Muscle layer of colon (tissue), 2 donors: ENCODE measurements at regions not wholly inside any gene's neighbourhood (a gene's known extent, or its start where the extent isn't known, plus 50 kb on each side); places are given as distances from the start of the nearest gene placed in this dataset.
"Not testable (repeated sequence)": the region's sequence is repeated elsewhere in the genome, so short reads cannot be mapped to it uniquely, and the experiment has no call there.

Experiments used
- H3K27ac ChIP-seq: one replicate; pipeline ENCODE4 v1.7.0; 2013; ENCODE audit warnings: low read depth, mild to moderate bottlenecking, low read length, moderate library complexity
- H3K27me3 ChIP-seq, 2 donors: one replicate each; pipeline ENCODE4 v1.7.0; 2013; ENCODE audit warnings: low read length in 2 of 2, mild to moderate bottlenecking in 2 of 2; ENCODE audit not compliant: insufficient read depth in 2 of 2, control insufficient read depth in 1 of 2
- H3K36me3 ChIP-seq: one replicate; pipeline ENCODE4 v1.7.0; 2013; ENCODE audit warnings: mild to moderate bottlenecking, low read length; ENCODE audit not compliant: insufficient read depth
- H3K4me1 ChIP-seq: one replicate; pipeline ENCODE4 v1.7.0; 2013; ENCODE audit warnings: mild to moderate bottlenecking, low read length; ENCODE audit not compliant: insufficient read depth
- H3K4me3 ChIP-seq, 2 donors: one replicate each; pipeline ENCODE4 v1.7.0; 2013; ENCODE audit warnings: low read length in 2 of 2, low read depth in 1 of 2, mild to moderate bottlenecking in 1 of 2, moderate library complexity in 1 of 2
- H3K9ac ChIP-seq: one replicate; pipeline ENCODE4 v1.7.0; 2013; ENCODE audit warnings: low read length
- H3K9me3 ChIP-seq: one replicate; pipeline ENCODE4 v1.7.0; 2013; ENCODE audit warnings: mild to moderate bottlenecking, low read length
- donor health status: abdominal sarcoma.
- donor health status: Adenocarcinoma of cecum.

- Histone ChIP-seq H3K9ac (no peak overlapping the region), H3K27ac (no peak overlapping the region), H3K27me3 (no peaks in the 10 kb centered on the region), H3K36me3 (no peaks in the 10 kb centered on the region), H3K4me3 (no peak overlapping the region), H3K4me1 (no peaks in the 10 kb centered on the region), H3K9me3 (no peaks in the 10 kb centered on the region)
Observed at GRCh38 chr4:82123934-82124333, 249.9 kb downstream of the HNRNPD start.

- H3K27me3 ChIP-seq, H3K9ac ChIP-seq, H3K4me3 ChIP-seq, H3K4me1 ChIP-seq, H3K27ac ChIP-seq, H3K36me3 ChIP-seq, H3K9me3 ChIP-seq: not testable (repeated sequence)
Observed at GRCh38 chr4:82115183-82115582, 258.6 kb downstream of the HNRNPD start.

- H3K9me3 ChIP-seq: no peaks in the 10 kb centered on the region
- no peak overlapping the region for H3K9ac ChIP-seq
- no peaks in the 10 kb centered on the region for H3K4me1 ChIP-seq
- no peaks in the 10 kb centered on the region for H3K36me3 ChIP-seq
- H3K27me3 ChIP-seq: no peaks in the 10 kb centered on the region
- no peak overlapping the region for H3K27ac ChIP-seq
- no peak overlapping the region for H3K4me3 ChIP-seq
Observed at GRCh38 chr4:82108506-82108905, 265.3 kb downstream of the HNRNPD start.

GRCh38 chr4:82104578-82104977, 269.2 kb downstream of the HNRNPD start:
- no peak overlapping the region for H3K9ac ChIP-seq

GRCh38 chr4:82099928-82100579, 273.7 kb downstream of the HNRNPD start:
- Histone ChIP-seq H3K27me3 (no peaks in the 10 kb centered on the region), H3K4me3 (no peak overlapping the region)

More at GRCh38 chr4:82104578-82104977, 269.2 kb downstream of the HNRNPD start:
- H3K9me3 ChIP-seq: no peaks in the 10 kb centered on the region
- H3K4me1 ChIP-seq: peaks cover 6% of the 10 kb centered on the region
- H3K27me3 ChIP-seq: no peaks in the 10 kb centered on the region
- no peak overlapping the region for H3K27ac ChIP-seq
- H3K4me3 ChIP-seq: no peak overlapping the region
- no peaks in the 10 kb centered on the region for H3K36me3 ChIP-seq

GRCh38 chr4:82097504-82097903, 276.3 kb downstream of the HNRNPD start:
- no peak overlapping the region for H3K27ac ChIP-seq
- H3K9ac ChIP-seq: no peak overlapping the region
- no peaks in the 10 kb centered on the region for H3K36me3 ChIP-seq
- no peak overlapping the region for H3K4me3 ChIP-seq
- H3K27me3 ChIP-seq: no peaks in the 10 kb centered on the region
- peaks cover 8% of the 10 kb centered on the region for H3K4me1 ChIP-seq
- H3K9me3 ChIP-seq: no peaks in the 10 kb centered on the region

More at GRCh38 chr4:82099928-82100579, 273.7 kb downstream of the HNRNPD start:
- no peak overlapping the region for H3K27ac ChIP-seq
- no peaks in the 10 kb centered on the region for H3K9me3 ChIP-seq
- H3K9ac ChIP-seq: no peak overlapping the region
- no peaks in the 10 kb centered on the region for H3K36me3 ChIP-seq
- H3K4me1 ChIP-seq: peaks cover 8% of the 10 kb centered on the region

GRCh38 chr4:82090717-82091116, 283.1 kb downstream of the HNRNPD start:
- Histone ChIP-seq H3K9me3 (no peaks in the 10 kb centered on the region), H3K27ac (no peak overlapping the region)

GRCh38 chr4:82084747-82085146, 289.0 kb downstream of the HNRNPD start:
- Histone ChIP-seq H3K4me3 (no peak overlapping the region), H3K27me3 (no peaks in the 10 kb centered on the region), H3K36me3 (no peaks in the 10 kb centered on the region), H3K9me3 (no peaks in the 10 kb centered on the region), H3K4me1 (no peaks in the 10 kb centered on the region), H3K9ac (no peak overlapping the region), H3K27ac (no peak overlapping the region)

More at GRCh38 chr4:82090717-82091116, 283.1 kb downstream of the HNRNPD start:
- Histone ChIP-seq H3K27me3 (no peaks in the 10 kb centered on the region), H3K4me3 (no peak overlapping the region), H3K9ac (no peak overlapping the region), H3K4me1 (no peaks in the 10 kb centered on the region), H3K36me3 (no peaks in the 10 kb centered on the region)

- not testable (repeated sequence) for H3K36me3 ChIP-seq, H3K4me1 ChIP-seq, H3K4me3 ChIP-seq, H3K9ac ChIP-seq, H3K27me3 ChIP-seq, H3K9me3 ChIP-seq, H3K27ac ChIP-seq
Observed at GRCh38 chr4:82077471-82077995, 296.3 kb downstream of the HNRNPD start.

- H3K27me3 ChIP-seq: no peaks in the 10 kb centered on the region
- H3K27ac ChIP-seq: no peak overlapping the region
Observed at GRCh38 chr4:82076809-82077208, 297.0 kb downstream of the HNRNPD start.

GRCh38 chr4:82076359-82076758, 297.4 kb downstream of the HNRNPD start:
- H3K27ac ChIP-seq: no peak overlapping the region
- no peak overlapping the region for H3K9ac ChIP-seq
- H3K27me3 ChIP-seq: no peaks in the 10 kb centered on the region

More at GRCh38 chr4:82076809-82077208, 297.0 kb downstream of the HNRNPD start:
- Histone ChIP-seq H3K9ac (no peak overlapping the region), H3K4me3 (no peak overlapping the region), H3K4me1 (no peaks in the 10 kb centered on the region), H3K9me3 (no peaks in the 10 kb centered on the region), H3K36me3 (no peaks in the 10 kb centered on the region)

GRCh38 chr4:82071951-82072350, 301.8 kb downstream of the HNRNPD start:
- no peaks in the 10 kb centered on the region for H3K36me3 ChIP-seq
- H3K9me3 ChIP-seq: no peaks in the 10 kb centered on the region
- H3K27ac ChIP-seq: no peak overlapping the region
- no peak overlapping the region for H3K9ac ChIP-seq
- no peaks in the 10 kb centered on the region for H3K4me1 ChIP-seq
- H3K27me3 ChIP-seq: no peaks in the 10 kb centered on the region
- no peak overlapping the region for H3K4me3 ChIP-seq

More at GRCh38 chr4:82076359-82076758, 297.4 kb downstream of the HNRNPD start:
- Histone ChIP-seq H3K4me3 (no peak overlapping the region), H3K36me3 (no peaks in the 10 kb centered on the region), H3K9me3 (no peaks in the 10 kb centered on the region), H3K4me1 (no peaks in the 10 kb centered on the region)
